ENCODE measurements at regions not wholly inside any gene's neighbourhood (a gene's known extent, or its start where the extent isn't known, plus 50 kb on each side); places are given as distances from the start of the nearest gene placed in this dataset.

DNA sequence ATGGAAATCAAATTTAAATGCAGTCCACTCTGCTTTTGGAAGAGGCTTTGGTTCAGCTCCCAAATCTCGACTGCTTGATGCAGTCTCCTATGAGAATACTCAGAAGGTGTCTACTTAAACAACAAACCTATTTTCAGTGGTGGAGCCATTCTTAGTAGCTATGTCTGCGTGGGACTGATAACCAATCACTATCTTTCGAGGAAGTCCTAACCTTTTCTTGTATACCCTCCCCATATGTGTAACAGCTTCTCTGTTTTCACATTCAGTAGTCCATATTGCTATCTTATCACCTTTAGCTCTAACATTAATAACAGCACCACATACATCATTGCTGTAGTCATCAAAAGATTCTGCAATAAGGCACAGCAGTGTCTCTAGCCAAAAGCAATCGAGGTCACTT, 333.0 kb upstream of the ATP11B start:
- TF ChIP-seq, protein P1, sequence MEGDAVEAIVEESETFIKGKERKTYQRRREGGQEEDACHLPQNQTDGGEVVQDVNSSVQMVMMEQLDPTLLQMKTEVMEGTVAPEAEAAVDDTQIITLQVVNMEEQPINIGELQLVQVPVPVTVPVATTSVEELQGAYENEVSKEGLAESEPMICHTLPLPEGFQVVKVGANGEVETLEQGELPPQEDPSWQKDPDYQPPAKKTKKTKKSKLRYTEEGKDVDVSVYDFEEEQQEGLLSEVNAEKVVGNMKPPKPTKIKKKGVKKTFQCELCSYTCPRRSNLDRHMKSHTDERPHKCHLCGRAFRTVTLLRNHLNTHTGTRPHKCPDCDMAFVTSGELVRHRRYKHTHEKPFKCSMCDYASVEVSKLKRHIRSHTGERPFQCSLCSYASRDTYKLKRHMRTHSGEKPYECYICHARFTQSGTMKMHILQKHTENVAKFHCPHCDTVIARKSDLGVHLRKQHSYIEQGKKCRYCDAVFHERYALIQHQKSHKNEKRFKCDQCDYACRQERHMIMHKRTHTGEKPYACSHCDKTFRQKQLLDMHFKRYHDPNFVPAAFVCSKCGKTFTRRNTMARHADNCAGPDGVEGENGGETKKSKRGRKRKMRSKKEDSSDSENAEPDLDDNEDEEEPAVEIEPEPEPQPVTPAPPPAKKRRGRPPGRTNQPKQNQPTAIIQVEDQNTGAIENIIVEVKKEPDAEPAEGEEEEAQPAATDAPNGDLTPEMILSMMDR (IDR thresholded peaks at IDR 0.05; ENCODE audit: unreplicated experiment in 3 of 3): no peak
- Mint-ChIP-seq H3K36me3 (ENCODE audit: low read depth) (no peaks in the 10 kb centered on the region), H3K4me1 (no peaks in the 10 kb centered on the region), H3K4me3 (no peak overlapping the region), H3K27ac (no peak overlapping the region), H3K9me3 (peaks cover 12% of the 10 kb centered on the region), H3K27me3 (ENCODE audit: low read depth) (no peaks in the 10 kb centered on the region)

DNA sequence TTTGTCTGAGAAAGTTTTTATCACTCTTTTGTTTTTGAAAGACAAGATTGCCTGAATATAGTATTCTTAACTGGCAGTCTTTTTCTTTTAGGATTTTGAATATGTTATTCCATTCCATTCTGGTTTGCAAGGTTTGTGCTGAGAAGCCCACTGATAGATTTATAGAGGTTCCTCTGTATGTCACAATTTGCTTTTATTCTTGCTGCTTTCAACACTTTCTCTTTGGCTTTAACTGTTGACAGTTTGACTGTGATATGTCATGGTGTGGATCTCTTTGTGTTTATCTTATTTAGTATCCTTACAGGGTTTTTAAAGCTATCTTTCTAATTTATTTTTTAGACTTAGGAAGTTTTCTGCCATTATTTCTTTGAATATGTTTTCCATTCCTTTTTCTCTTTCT, 331.2 kb upstream of the ATP11B start:
- H3K9me3 Mint-ChIP-seq: peaks cover 9% of the 10 kb centered on the region
- no peaks in the 10 kb centered on the region for H3K27me3 Mint-ChIP-seq (ENCODE audit: low read depth)
- H3K27ac Mint-ChIP-seq: no peak overlapping the region

DNA sequence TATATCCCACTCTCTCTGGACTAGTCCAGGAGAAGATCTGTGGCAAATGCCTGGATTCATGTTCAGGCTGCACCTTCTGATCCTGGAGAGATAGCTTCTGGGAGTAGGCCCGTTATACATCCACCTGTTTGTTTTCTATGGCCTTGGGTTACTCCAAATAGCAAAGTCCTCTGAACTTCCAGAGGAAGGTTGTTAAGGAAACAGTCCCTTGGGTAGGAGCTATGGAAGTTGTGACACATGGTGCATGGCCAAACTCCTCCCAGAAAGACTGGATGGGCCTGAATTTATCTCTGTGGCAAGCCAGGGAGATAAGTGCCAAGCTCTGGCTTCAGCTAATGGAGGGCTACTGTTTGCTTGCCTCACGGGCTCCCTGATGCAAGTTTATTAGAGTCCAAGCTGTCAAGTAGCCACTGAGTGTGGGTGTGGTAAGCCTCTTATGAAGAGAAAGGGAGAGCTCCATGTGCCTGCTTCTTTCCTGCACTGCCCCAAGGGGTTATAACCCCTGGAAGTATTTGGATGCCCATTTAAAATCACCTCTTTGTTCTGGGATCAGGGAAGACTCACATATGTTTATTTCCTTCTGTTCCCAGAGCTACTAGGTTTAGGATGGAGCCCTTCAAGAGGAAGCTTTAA, 328.7 kb upstream of the ATP11B start:
- Mint-ChIP-seq H3K4me1 (no peaks in the 10 kb centered on the region), H3K27ac (no peak overlapping the region), H3K4me3 (no peak overlapping the region), H3K9me3 (peaks cover 9% of the 10 kb centered on the region), H3K27me3 (ENCODE audit: low read depth) (no peaks in the 10 kb centered on the region), H3K36me3 (ENCODE audit: low read depth) (no peaks in the 10 kb centered on the region)
- TF ChIP-seq, protein P1 (IDR thresholded peaks at IDR 0.05; ENCODE audit: unreplicated experiment in 3 of 3): no peak

More for the DNA sequence above, 331.2 kb upstream of the ATP11B start:
- H3K4me1 Mint-ChIP-seq: no peaks in the 10 kb centered on the region
- H3K36me3 Mint-ChIP-seq (ENCODE audit: low read depth): no peaks in the 10 kb centered on the region
- no peak overlapping the region for H3K4me3 Mint-ChIP-seq
- TF ChIP-seq, protein P1 (IDR thresholded peaks at IDR 0.05; ENCODE audit: unreplicated experiment in 3 of 3): no peak

DNA sequence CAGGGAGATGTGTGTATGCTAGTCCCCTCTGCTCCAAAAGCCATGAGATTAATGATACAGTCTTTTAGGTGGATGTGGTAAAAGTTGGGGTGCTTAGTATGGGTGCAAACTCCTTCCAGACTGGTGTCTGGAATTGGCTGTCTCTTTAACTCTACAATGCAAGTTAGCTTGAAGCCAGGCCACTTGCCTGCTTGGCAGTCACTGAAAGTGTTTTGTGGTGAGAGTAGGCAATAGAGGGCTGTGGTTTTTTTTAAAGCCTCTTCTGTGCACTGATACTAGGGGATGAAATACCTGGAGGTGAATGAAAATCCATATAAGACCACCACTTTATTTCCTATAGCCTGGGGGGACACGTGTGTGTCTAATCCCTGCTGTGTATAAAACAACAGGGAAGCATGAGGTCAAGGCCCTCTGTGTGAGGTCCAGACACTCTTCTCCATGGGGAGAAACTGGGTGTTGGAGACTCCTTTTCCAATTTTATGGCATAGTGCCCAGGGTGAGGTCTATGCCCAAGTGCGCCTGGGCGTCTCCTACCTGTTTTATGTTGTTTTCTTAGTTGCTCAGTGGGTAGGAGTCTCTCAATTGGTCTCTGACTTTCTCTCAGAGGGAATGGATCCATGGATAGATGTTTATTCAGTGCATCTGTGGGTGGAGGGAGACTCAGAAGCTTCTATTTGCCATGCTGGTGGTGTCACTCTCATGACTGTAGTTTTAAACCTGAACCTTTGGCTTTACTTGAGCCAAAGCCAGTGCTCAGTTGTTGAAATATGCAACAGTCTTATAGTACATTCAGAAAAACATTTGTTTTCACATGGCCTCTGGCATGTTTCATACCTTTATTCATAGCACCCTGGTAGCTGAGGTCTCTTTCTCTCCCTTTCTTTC, 327.8 kb upstream of the ATP11B start:
- no peak overlapping the region for H3K4me3 Mint-ChIP-seq
- H3K27ac Mint-ChIP-seq: no peak overlapping the region
- peaks cover 9% of the 10 kb centered on the region for H3K9me3 Mint-ChIP-seq
- no peaks in the 10 kb centered on the region for H3K36me3 Mint-ChIP-seq (ENCODE audit: low read depth)
- H3K27me3 Mint-ChIP-seq (ENCODE audit: low read depth): no peaks in the 10 kb centered on the region
- H3K4me1 Mint-ChIP-seq: no peaks in the 10 kb centered on the region
- TF ChIP-seq, protein P1 (IDR thresholded peaks at IDR 0.05; ENCODE audit: unreplicated experiment in 3 of 3): no peak

DNA sequence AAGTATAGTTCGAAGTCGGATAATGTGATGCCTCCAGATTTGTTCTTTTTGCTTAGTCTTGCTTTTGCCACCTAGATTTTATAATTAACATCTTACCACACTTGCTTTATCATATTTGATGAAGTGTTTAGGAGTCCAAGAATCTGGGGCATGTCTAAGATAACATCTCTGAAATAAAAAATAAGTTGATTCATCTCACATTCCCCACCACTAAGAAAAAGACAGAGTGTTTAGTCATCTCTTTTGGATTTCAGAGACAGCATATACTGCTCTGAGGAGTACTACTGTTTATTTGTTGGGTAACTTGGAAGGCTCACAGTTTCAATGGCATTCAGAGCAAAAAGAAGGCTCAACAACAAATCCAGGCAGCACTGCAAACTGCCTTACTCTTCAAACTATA, 324.2 kb upstream of the ATP11B start:
- TF ChIP-seq, protein P1 (IDR thresholded peaks at IDR 0.05; ENCODE audit: unreplicated experiment in 3 of 3): no peak
- Mint-ChIP-seq H3K27me3 (ENCODE audit: low read depth) (no peaks in the 10 kb centered on the region), H3K36me3 (ENCODE audit: low read depth) (no peaks in the 10 kb centered on the region), H3K9me3 (no peaks in the 10 kb centered on the region), H3K27ac (no peak overlapping the region), H3K4me1 (no peaks in the 10 kb centered on the region), H3K4me3 (no peak overlapping the region)
